HL-60 (cell line): ENCODE measurements at regions not wholly inside any gene's neighbourhood (a gene's known extent, or its start where the extent isn't known, plus 50 kb on each side); places are given as distances from the start of the nearest gene placed in this dataset.

ENCODE experiments used
- GABPA ChIP-seq: IDR thresholded peaks from 2 replicates; pipeline ENCODE4 v1.6.1; 2012; ENCODE audit warnings: low read depth
- POLR2AphosphoS5 ChIP-seq: IDR thresholded peaks from 2 replicates; pipeline ENCODE4 v1.6.1; 2012; ENCODE audit warnings: low read depth
- TF ChIP-seq, protein P1 (sequence below): IDR thresholded peaks from one replicate; pipeline ENCODE4 v1.5.1; 2011; ENCODE audit warnings: low read length, control low read depth, inconsistent platforms; ENCODE audit not compliant: insufficient read depth
- TF ChIP-seq, protein P2 (sequence below): IDR thresholded peaks from 2 replicates; pipeline ENCODE4 v1.6.1; 2012; ENCODE audit warnings: low read depth; ENCODE audit not compliant: insufficient replicate concordance

DNA sequence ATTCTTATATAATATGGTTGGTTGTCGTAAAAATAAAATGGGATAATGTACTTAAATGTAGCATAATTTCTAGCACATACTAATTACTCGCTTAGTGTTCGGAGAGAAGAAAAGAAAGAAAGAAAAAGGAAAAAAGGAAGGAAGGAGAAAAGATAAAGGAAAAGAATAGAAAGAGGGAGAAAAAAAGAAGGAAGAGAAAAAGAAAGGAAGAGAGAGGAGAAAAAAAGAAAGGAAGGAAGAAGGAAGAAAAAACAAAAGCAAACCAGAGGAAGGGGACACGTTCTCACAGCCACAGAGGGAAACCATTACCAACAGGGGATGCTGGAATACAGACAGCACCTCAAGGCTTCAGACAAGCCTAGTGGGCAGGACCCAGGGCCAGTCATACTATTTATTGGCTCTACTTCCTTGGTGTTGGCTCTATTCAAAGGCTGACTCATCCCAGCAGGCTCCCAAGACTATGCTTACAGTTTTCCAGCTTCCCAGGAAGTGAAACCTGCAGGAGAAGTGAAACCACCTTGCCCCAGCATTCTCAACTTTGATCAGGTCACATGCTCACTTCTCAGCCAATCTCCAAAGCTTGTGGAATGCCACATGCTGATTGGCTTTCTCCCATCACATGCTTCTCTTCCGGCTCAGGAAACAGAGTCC, 273.5 kb upstream of the IRX5 start:
- TF ChIP-seq, protein P1, sequence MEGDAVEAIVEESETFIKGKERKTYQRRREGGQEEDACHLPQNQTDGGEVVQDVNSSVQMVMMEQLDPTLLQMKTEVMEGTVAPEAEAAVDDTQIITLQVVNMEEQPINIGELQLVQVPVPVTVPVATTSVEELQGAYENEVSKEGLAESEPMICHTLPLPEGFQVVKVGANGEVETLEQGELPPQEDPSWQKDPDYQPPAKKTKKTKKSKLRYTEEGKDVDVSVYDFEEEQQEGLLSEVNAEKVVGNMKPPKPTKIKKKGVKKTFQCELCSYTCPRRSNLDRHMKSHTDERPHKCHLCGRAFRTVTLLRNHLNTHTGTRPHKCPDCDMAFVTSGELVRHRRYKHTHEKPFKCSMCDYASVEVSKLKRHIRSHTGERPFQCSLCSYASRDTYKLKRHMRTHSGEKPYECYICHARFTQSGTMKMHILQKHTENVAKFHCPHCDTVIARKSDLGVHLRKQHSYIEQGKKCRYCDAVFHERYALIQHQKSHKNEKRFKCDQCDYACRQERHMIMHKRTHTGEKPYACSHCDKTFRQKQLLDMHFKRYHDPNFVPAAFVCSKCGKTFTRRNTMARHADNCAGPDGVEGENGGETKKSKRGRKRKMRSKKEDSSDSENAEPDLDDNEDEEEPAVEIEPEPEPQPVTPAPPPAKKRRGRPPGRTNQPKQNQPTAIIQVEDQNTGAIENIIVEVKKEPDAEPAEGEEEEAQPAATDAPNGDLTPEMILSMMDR = no peak
- TF ChIP-seq, protein P2, sequence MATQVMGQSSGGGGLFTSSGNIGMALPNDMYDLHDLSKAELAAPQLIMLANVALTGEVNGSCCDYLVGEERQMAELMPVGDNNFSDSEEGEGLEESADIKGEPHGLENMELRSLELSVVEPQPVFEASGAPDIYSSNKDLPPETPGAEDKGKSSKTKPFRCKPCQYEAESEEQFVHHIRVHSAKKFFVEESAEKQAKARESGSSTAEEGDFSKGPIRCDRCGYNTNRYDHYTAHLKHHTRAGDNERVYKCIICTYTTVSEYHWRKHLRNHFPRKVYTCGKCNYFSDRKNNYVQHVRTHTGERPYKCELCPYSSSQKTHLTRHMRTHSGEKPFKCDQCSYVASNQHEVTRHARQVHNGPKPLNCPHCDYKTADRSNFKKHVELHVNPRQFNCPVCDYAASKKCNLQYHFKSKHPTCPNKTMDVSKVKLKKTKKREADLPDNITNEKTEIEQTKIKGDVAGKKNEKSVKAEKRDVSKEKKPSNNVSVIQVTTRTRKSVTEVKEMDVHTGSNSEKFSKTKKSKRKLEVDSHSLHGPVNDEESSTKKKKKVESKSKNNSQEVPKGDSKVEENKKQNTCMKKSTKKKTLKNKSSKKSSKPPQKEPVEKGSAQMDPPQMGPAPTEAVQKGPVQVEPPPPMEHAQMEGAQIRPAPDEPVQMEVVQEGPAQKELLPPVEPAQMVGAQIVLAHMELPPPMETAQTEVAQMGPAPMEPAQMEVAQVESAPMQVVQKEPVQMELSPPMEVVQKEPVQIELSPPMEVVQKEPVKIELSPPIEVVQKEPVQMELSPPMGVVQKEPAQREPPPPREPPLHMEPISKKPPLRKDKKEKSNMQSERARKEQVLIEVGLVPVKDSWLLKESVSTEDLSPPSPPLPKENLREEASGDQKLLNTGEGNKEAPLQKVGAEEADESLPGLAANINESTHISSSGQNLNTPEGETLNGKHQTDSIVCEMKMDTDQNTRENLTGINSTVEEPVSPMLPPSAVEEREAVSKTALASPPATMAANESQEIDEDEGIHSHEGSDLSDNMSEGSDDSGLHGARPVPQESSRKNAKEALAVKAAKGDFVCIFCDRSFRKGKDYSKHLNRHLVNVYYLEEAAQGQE = no peak
- TF ChIP-seq POLR2AphosphoS5 = no peak
- TF ChIP-seq GABPA = no peak
